Nephron progenitor cell (in vitro differentiated cells): ENCODE measurements at regions not wholly inside any gene's neighbourhood (a gene's known extent, or its start where the extent isn't known, plus 50 kb on each side); places are given as distances from the start of the nearest gene placed in this dataset.
A peak's percentile ranks its signal among the peaks of the same experiment; 100 is the strongest.

Experiments used
- DNase-seq: peaks from one replicate; pipeline ENCODE4 v3.0.0; 2021
- H3K27ac Mint-ChIP-seq: 2 replicates; pipeline ENCODE4 v1.8.0; 2021; ENCODE audit warnings: mild to moderate bottlenecking, moderate library complexity, mixed read lengths
- H3K27me3 Mint-ChIP-seq: 2 replicates; pipeline ENCODE4 v1.8.0; 2021; ENCODE audit warnings: mild to moderate bottlenecking, low read depth, mixed read lengths; ENCODE audit not compliant: poor library complexity
- H3K36me3 Mint-ChIP-seq: 2 replicates; pipeline ENCODE4 v1.8.0; 2021; ENCODE audit warnings: low read depth, mixed read lengths
- H3K4me1 Mint-ChIP-seq: 2 replicates; pipeline ENCODE4 v1.8.0; 2021; ENCODE audit warnings: mixed read lengths
- H3K4me3 Mint-ChIP-seq: 2 replicates; pipeline ENCODE4 v1.8.0; 2021; ENCODE audit warnings: mild to moderate bottlenecking, moderate library complexity, mixed read lengths
- H3K9me3 Mint-ChIP-seq: 2 replicates; pipeline ENCODE4 v1.8.0; 2021; ENCODE audit warnings: mild to moderate bottlenecking, moderate library complexity, mixed read lengths
- CTCF ChIP-seq: fragments of 200-600 bp; sonication (generic); IDR thresholded peaks from 2 replicates; pipeline ENCODE4 v1.5.0; 2021; ENCODE audit warnings: antibody characterized with exemption

GRCh38 chr7:68009716-68010115 lies 1013.1 kb downstream of the TYW1 start:
- Mint-ChIP-seq H3K27ac (peak overlapping the region; percentile 37), H3K27me3 (peaks cover 14% of the 10 kb centered on the region), H3K4me3 (no peak overlapping the region), H3K4me1 (peaks cover 14% of the 10 kb centered on the region), H3K36me3 (no peaks in the 10 kb centered on the region), H3K9me3 (peaks cover 9% of the 10 kb centered on the region)
- no peak for TF ChIP-seq CTCF
- no peak for DNase-seq

GRCh38 chr7:68014031-68014736 lies 1017.6 kb downstream of the TYW1 start:
- peaks cover 18% of the 10 kb centered on the region for H3K27me3 Mint-ChIP-seq
- no peak overlapping the region for H3K27ac Mint-ChIP-seq
- DNase-seq: no peak
- no peaks in the 10 kb centered on the region for H3K36me3 Mint-ChIP-seq
- no peak overlapping the region for H3K4me3 Mint-ChIP-seq
- peaks cover 9% of the 10 kb centered on the region for H3K9me3 Mint-ChIP-seq
- peaks cover 26% of the 10 kb centered on the region for H3K4me1 Mint-ChIP-seq
- TF ChIP-seq CTCF: no peak

DNA sequence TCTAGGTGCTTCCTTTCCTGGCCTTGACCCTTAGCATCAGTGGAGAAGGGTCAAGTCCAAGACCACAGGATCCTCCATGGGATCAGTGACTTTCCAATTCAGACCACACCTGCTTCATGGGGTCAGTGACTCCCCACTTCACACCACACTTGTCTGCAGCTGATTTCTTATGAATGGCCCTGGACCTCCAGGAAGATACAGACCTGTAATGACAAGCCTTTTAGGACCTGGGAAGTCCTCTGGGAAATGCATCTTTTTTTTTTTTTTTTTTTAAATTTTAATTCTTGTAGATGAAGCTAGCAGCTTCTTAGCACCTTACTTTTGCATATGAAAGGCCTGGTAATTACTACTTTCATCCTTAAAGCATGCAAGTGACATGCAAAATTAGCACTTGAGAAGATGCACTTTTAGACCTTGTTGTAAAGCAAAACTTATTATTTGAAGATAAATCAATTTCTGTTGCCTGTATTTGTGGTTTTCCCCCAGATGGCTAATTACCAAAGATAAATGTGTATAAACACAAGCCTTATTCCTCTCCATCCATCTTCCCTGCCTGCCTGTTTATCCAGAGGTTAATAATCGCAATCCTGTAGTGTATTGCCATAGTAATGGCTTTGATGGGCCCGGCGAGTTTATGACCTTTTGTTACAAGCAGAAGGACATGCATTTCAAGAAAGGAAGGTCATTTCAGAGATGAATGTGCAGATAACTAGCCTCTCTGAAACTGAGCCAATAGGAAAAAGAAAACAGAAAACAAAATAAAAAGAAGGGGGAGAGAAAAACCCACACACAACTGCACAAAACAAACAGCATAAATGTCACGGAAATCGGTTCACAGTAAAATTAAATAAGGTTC lies 1018.7 kb downstream of the TYW1 start:
- TF ChIP-seq CTCF: no peak
- Mint-ChIP-seq H3K27ac (no peak overlapping the region), H3K9me3 (peaks cover 9% of the 10 kb centered on the region), H3K36me3 (no peaks in the 10 kb centered on the region), H3K4me1 (peaks cover 18% of the 10 kb centered on the region), H3K27me3 (peaks cover 13% of the 10 kb centered on the region), H3K4me3 (no peak overlapping the region)
- no peak for DNase-seq

DNA sequence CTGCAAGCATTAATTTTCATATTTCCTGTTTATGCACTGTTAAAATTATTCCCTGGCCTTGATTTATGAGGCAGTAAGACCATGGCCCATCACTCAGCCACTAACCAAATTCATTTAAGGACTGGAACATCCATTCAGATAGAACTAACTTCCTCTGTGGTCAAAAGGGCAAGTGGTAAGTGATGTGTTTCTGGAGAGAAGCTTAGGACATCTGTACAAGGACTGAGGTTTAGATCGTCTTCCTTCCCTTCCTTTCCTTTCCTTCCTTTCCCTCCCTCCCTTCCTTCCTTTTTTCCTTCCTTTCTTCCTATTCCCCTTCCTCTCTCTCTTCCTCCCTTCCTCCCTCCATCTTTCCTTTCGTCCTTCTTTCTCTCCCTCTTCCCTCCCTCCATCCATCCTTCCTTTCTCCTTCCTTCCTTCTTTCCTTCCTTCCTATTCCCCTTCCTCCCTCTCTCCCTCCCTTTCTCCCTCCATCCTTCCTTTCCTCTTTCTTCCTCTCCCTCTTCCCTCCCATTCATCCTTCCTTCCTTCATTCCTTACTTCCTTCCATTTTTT lies 1019.4 kb downstream of the TYW1 start:
- Mint-ChIP-seq H3K36me3 (no peaks in the 10 kb centered on the region), H3K9me3 (peaks cover 9% of the 10 kb centered on the region), H3K27ac (no peak overlapping the region), H3K27me3 (peaks cover 9% of the 10 kb centered on the region), H3K4me1 (peaks cover 18% of the 10 kb centered on the region), H3K4me3 (no peak overlapping the region)
- no peak for TF ChIP-seq CTCF
- no peak for DNase-seq

DNA sequence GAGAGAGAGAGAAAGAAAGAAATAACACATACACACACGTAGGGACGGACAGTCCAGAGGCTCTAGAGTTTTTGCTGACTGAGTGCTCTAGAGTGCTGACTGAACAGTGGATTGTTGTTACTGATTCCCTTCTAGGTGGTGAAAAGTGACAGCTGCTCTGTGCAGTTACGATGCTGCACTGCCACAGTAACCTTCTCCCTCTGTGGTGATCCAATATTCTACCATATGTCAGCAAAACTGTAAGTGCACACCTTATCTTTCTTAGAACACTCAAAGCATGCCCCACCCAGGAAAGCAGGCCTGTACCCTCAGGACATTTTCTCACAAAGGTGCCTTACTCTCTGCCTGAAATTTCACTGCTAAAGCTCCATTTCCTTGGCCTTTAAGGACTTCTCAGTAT lies 1023.5 kb downstream of the TYW1 start:
- Mint-ChIP-seq H3K27ac (peak overlapping the region; percentile 32), H3K27me3 (peaks cover 13% of the 10 kb centered on the region), H3K4me3 (no peak overlapping the region), H3K9me3 (no peaks in the 10 kb centered on the region), H3K36me3 (no peaks in the 10 kb centered on the region), H3K4me1 (peaks cover 27% of the 10 kb centered on the region)
- no peak for DNase-seq
- no peak for TF ChIP-seq CTCF
